ENCODE measurements at regions not wholly inside any gene's neighbourhood (a gene's known extent, or its start where the extent isn't known, plus 50 kb on each side); places are given as distances from the start of the nearest gene placed in this dataset.

GRCh38 chr13:89902223-89902622 is 1445.3 kb upstream of the MIR17HG start:
- no peak overlapping the region for H3K27ac ChIP-seq
- intact Hi-C loops (cut with DNase I), result no loop called here
- H3K9me3 ChIP-seq, result no peaks in the 10 kb centered on the region
- H3K36me3 ChIP-seq, result no peaks in the 10 kb centered on the region
- H3K4me1 ChIP-seq (ENCODE audit: insufficient read depth), result no peaks in the 10 kb centered on the region
- TF ChIP-seq CTCF (IDR thresholded peaks at IDR 0.05) (no peak), EP300 (IDR thresholded peaks at IDR 0.05) (no peak), POLR2A (IDR thresholded peaks at IDR 0.05) (no peak)
- DNase-seq, result no peak
- H3K4me3 ChIP-seq, result no peak overlapping the region
- no peaks in the 10 kb centered on the region for H3K27me3 ChIP-seq

- Histone ChIP-seq H3K27me3 (no peaks in the 10 kb centered on the region), H3K27ac (no peak overlapping the region)
- 56 to 70% (median 66%) methylated on average over 2 of the region's 2 CpGs for WGBS, 3 donors
These were observed 1444.4 kb upstream of the MIR17HG start for GRCh38 chr13:89903115-89903514.

GRCh38 chr13:89910166-89910565 is 1437.3 kb upstream of the MIR17HG start:
- intact Hi-C loops (cut with DNase I), result no loop called here
- no peaks in the 10 kb centered on the region for H3K4me1 ChIP-seq (ENCODE audit: insufficient read depth)
- no peak overlapping the region for H3K27ac ChIP-seq
- no peak for TF ChIP-seq CTCF (IDR thresholded peaks at IDR 0.05)
- TF ChIP-seq POLR2A (IDR thresholded peaks at IDR 0.05), result no peak
- TF ChIP-seq EP300 (IDR thresholded peaks at IDR 0.05), result no peak
- no peaks in the 10 kb centered on the region for H3K36me3 ChIP-seq
- WGBS, 3 donors, result 84 to 85% (median 85%) methylated on average over 12 of the region's 12 CpGs
- H3K27me3 ChIP-seq, result no peaks in the 10 kb centered on the region
- no peaks in the 10 kb centered on the region for H3K9me3 ChIP-seq
- H3K4me3 ChIP-seq, result no peak overlapping the region
- DNase-seq, result no peak

More at GRCh38 chr13:89903115-89903514, 1444.4 kb upstream of the MIR17HG start:
- intact Hi-C loops (cut with DNase I), result no loop called here
- H3K4me1 ChIP-seq (ENCODE audit: insufficient read depth), result no peaks in the 10 kb centered on the region
- no peak for TF ChIP-seq EP300 (IDR thresholded peaks at IDR 0.05)
- TF ChIP-seq POLR2A (IDR thresholded peaks at IDR 0.05), result no peak
- TF ChIP-seq CTCF (IDR thresholded peaks at IDR 0.05), result no peak
- H3K4me3 ChIP-seq, result no peak overlapping the region
- no peaks in the 10 kb centered on the region for H3K36me3 ChIP-seq
- DNase-seq, result no peak
- H3K9me3 ChIP-seq, result no peaks in the 10 kb centered on the region

- no peak for DNase-seq
- Histone ChIP-seq H3K9me3 (no peaks in the 10 kb centered on the region), H3K27ac (no peak overlapping the region), H3K36me3 (no peaks in the 10 kb centered on the region), H3K4me1 (ENCODE audit: insufficient read depth) (no peaks in the 10 kb centered on the region), H3K4me3 (no peak overlapping the region), H3K27me3 (no peaks in the 10 kb centered on the region)
- 54 to 69% (median 66%) methylated on average over 2 of the region's 2 CpGs for WGBS, 3 donors
- no peak for TF ChIP-seq EP300 (IDR thresholded peaks at IDR 0.05)
- no peak for TF ChIP-seq CTCF (IDR thresholded peaks at IDR 0.05)
- intact Hi-C loops (cut with DNase I), result no loop called here
These were observed 1430.9 kb upstream of the MIR17HG start for GRCh38 chr13:89916551-89916950.

- no peak overlapping the region for H3K27ac ChIP-seq
- no peak for TF ChIP-seq EP300 (IDR thresholded peaks at IDR 0.05)
- TF ChIP-seq CTCF (IDR thresholded peaks at IDR 0.05), result no peak
- TF ChIP-seq POLR2A (IDR thresholded peaks at IDR 0.05), result no peak
These were observed 1427.0 kb upstream of the MIR17HG start for GRCh38 chr13:89920461-89920860.

More at GRCh38 chr13:89920461-89920860, 1427.0 kb upstream of the MIR17HG start:
- Histone ChIP-seq H3K27me3 (no peaks in the 10 kb centered on the region), H3K9me3 (no peaks in the 10 kb centered on the region), H3K4me3 (no peak overlapping the region), H3K36me3 (no peaks in the 10 kb centered on the region), H3K4me1 (ENCODE audit: insufficient read depth) (no peaks in the 10 kb centered on the region)
- no peak for DNase-seq
- 62 to 73% (median 63%) methylated on average over 2 of the region's 2 CpGs for WGBS, 3 donors
- intact Hi-C loops (cut with DNase I), result no loop called here

Measured in ovary (tissue), 7 donors.